NCI-H187 (cell line): ENCODE measurements at regions not wholly inside any gene's neighbourhood (a gene's known extent, or its start where the extent isn't known, plus 50 kb on each side); places are given as distances from the start of the nearest gene placed in this dataset.

ENCODE experiments used
- DNase-seq, 2 experiments: peaks; one replicate each; lab custom pipeline; 2025; lab: John Stamatoyannopoulos, UW

- DNase-seq: no peak
Observed at GRCh38 chr11:15485432-15485831, 370.7 kb downstream of the INSC start.

GRCh38 chr11:15489281-15489680 is 374.6 kb downstream of the INSC start:
- no peak for DNase-seq

- no peak for DNase-seq
Observed at GRCh38 chr11:15490535-15490934, 375.8 kb downstream of the INSC start.

GRCh38 chr11:15493066-15493465 is 378.3 kb downstream of the INSC start:
- DNase-seq: no peak

GRCh38 chr11:15493921-15494620 is 379.3 kb downstream of the INSC start:
- no peak for DNase-seq

GRCh38 chr11:15494740-15495139 is 380.0 kb downstream of the INSC start:
- DNase-seq: no peak

GRCh38 chr11:15495462-15495861 is 380.7 kb downstream of the INSC start:
- no peak for DNase-seq

GRCh38 chr11:15497366-15497765 is 382.6 kb downstream of the INSC start:
- DNase-seq: no peak

- peak in 1 of 2 experiments; percentile 27 for DNase-seq
Observed at GRCh38 chr11:15499674-15500073, 385.0 kb downstream of the INSC start.

- DNase-seq: no peak
Observed at GRCh38 chr11:15500643-15501042, 385.9 kb downstream of the INSC start.

- DNase-seq: no peak
Observed at GRCh38 chr11:15501566-15501965, 386.8 kb downstream of the INSC start.

- DNase-seq: no peak
Observed at GRCh38 chr11:15505155-15505554, 390.4 kb downstream of the INSC start.

GRCh38 chr11:15507592-15507991 is 392.9 kb downstream of the INSC start:
- no peak for DNase-seq

- DNase-seq: no peak
Observed at GRCh38 chr11:15509082-15509481, 394.4 kb downstream of the INSC start.

GRCh38 chr11:15519124-15519791 is 404.5 kb downstream of the INSC start:
- no peak for DNase-seq

GRCh38 chr11:15519911-15520310 is 405.2 kb downstream of the INSC start:
- DNase-seq: no peak

GRCh38 chr11:15523543-15523942 is 408.8 kb downstream of the INSC start:
- no peak for DNase-seq

- DNase-seq: no peak
Observed at GRCh38 chr11:15525582-15525981, 410.9 kb downstream of the INSC start.

- no peak for DNase-seq
Observed at GRCh38 chr11:15526032-15526431, 411.3 kb downstream of the INSC start.

GRCh38 chr11:15526859-15527450 is 412.2 kb downstream of the INSC start:
- DNase-seq: no peak

- no peak for DNase-seq
Observed at GRCh38 chr11:15532432-15532831, 417.7 kb downstream of the INSC start.

- no peak for DNase-seq
Observed at GRCh38 chr11:15534266-15534665, 419.5 kb downstream of the INSC start.

GRCh38 chr11:15535414-15535813 is 420.7 kb downstream of the INSC start:
- DNase-seq: no peak
